ENCODE measurements at regions not wholly inside any gene's neighbourhood (a gene's known extent, or its start where the extent isn't known, plus 50 kb on each side); places are given as distances from the start of the nearest gene placed in this dataset.

DNA sequence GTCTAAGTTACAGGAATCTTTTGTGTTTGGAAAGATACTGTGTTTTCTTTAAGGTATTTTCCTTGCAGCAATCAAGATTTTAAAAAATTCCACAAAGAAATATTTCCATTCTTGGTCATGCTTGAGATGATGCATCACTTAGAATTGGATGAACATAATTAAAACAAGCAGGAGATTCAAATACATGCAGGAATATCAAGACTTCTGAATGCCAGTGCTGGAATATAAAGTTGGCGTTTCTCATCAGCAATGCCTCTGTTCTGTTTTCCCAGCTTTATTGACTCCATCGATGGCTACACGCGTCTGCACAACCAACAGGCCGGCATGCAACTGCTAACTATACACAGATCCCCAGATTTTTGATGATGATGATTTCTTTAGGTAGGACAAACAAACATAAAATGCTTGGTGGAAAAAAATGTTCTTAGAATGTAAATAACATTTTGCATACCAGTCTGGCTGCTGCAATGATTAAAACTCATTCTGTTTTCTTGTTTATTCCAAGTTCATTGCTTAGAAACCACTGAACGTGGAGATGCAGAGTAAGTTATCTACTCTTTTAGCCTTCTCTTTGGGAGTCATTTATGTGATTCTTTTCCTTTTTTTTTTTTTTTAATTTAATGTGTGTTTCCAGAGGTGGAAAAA, 91.3 kb upstream of the FAM171A1 start:
- H3K4me3 ChIP-seq (ENCODE audit: low read depth, low read length) = no peak overlapping the region
- DNase-seq (ENCODE audit: low read depth) = peak; percentile 48
- TF ChIP-seq CTCF (IDR thresholded peaks at IDR 0.05; ENCODE audit: insufficient read depth, low read depth, low read length) = no peak

GRCh38 chr10:15461353-15462108, 90.4 kb upstream of the FAM171A1 start:
- no peak overlapping the region for H3K4me3 ChIP-seq (ENCODE audit: low read depth, low read length)
- DNase-seq (ENCODE audit: low read depth) = peak; percentile 82
- TF ChIP-seq CTCF (IDR thresholded peaks at IDR 0.05; ENCODE audit: insufficient read depth, low read depth, low read length) = peak; percentile 36

DNA sequence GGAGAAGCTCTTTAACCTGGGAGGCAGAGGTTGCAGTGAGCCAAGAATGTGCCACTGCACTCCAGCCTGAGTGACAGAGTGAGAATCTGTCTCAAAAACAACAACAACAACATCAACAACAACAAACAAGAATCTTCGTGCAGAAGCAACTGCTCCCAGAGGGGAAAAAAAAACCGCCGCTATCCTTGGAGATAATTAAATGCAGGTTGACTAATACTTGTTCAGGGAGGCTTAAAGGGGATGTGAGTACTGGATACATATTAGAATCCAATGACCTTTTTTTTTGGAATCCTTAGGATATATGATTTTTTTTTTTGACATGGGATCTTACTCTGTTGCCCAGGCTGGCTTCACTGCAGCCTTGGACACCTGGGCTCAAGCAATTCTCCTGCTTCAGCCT, 89.6 kb upstream of the FAM171A1 start:
- no peak for TF ChIP-seq CTCF (IDR thresholded peaks at IDR 0.05; ENCODE audit: insufficient read depth, low read depth, low read length)
- no peak overlapping the region for H3K4me3 ChIP-seq (ENCODE audit: low read depth, low read length)
- DNase-seq (ENCODE audit: low read depth) = no peak

GRCh38 chr10:15459218-15459617, 88.1 kb upstream of the FAM171A1 start:
- DNase-seq (ENCODE audit: low read depth) = no peak
- no peak for TF ChIP-seq CTCF (IDR thresholded peaks at IDR 0.05; ENCODE audit: insufficient read depth, low read depth, low read length)
- no peak overlapping the region for H3K4me3 ChIP-seq (ENCODE audit: low read depth, low read length)

- H3K4me3 ChIP-seq (ENCODE audit: low read depth, low read length) = no peak overlapping the region
- TF ChIP-seq CTCF (IDR thresholded peaks at IDR 0.05; ENCODE audit: insufficient read depth, low read depth, low read length) = no peak
- DNase-seq (ENCODE audit: low read depth) = no peak
Observed at GRCh38 chr10:15457382-15457781, 86.3 kb upstream of the FAM171A1 start.

- no peak for TF ChIP-seq CTCF (IDR thresholded peaks at IDR 0.05; ENCODE audit: insufficient read depth, low read depth, low read length)
- no peak for DNase-seq (ENCODE audit: low read depth)
- no peak overlapping the region for H3K4me3 ChIP-seq (ENCODE audit: low read depth, low read length)
Observed at GRCh38 chr10:15455456-15455855, 84.4 kb upstream of the FAM171A1 start.
